ENCODE measurements at regions not wholly inside any gene's neighbourhood (a gene's known extent, or its start where the extent isn't known, plus 50 kb on each side); places are given as distances from the start of the nearest gene placed in this dataset.

- TF ChIP-seq, protein P1, sequence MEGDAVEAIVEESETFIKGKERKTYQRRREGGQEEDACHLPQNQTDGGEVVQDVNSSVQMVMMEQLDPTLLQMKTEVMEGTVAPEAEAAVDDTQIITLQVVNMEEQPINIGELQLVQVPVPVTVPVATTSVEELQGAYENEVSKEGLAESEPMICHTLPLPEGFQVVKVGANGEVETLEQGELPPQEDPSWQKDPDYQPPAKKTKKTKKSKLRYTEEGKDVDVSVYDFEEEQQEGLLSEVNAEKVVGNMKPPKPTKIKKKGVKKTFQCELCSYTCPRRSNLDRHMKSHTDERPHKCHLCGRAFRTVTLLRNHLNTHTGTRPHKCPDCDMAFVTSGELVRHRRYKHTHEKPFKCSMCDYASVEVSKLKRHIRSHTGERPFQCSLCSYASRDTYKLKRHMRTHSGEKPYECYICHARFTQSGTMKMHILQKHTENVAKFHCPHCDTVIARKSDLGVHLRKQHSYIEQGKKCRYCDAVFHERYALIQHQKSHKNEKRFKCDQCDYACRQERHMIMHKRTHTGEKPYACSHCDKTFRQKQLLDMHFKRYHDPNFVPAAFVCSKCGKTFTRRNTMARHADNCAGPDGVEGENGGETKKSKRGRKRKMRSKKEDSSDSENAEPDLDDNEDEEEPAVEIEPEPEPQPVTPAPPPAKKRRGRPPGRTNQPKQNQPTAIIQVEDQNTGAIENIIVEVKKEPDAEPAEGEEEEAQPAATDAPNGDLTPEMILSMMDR (IDR thresholded peaks at IDR 0.05), result no peak
- no peak overlapping the region for H3K4me3 ChIP-seq (ENCODE audit: low read depth in 1 of 2, low read length in 1 of 2)
- no peaks in the 10 kb centered on the region for H3K9me3 ChIP-seq
- H3K27me3 ChIP-seq, result no peaks in the 10 kb centered on the region
- no peak overlapping the region for H3K27ac ChIP-seq
- H3K4me1 ChIP-seq (ENCODE audit: control insufficient read depth in 1 of 2, insufficient read depth in 1 of 2, low read depth in 1 of 2, low read length in 1 of 2), result peaks cover 0 to 1% of the 10 kb centered on the region in 2 experiments
- H3K36me3 ChIP-seq, result no peaks in the 10 kb centered on the region
Observed at GRCh38 chr14:85468816-85469215, 61.1 kb upstream of the FLRT2 start.

DNA sequence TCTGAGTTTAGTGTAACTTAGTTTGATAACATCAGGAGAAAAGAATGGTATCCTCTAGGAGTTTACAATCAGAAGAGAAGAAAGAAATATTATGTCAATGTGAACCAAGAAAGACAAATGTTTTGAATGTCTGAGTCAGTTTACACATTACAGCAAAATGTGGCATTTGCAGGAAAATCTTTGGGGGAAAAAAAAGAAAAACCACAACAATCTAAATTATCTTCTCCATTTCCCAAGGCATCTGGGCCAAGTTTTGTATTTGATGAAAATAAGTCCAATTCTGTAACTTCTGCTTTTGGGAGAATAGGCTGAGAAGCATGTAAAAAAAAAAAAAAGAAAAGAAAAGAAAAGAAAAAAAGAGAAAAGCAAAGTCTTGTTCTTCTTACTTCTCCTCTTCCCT is 58.8 kb upstream of the FLRT2 start:
- Histone ChIP-seq H3K36me3 (no peaks in the 10 kb centered on the region), H3K27me3 (no peaks in the 10 kb centered on the region), H3K9me3 (no peaks in the 10 kb centered on the region), H3K27ac (no peak overlapping the region), H3K4me1 (ENCODE audit: control insufficient read depth in 1 of 2, insufficient read depth in 1 of 2, low read depth in 1 of 2, low read length in 1 of 2) (no peaks in the 10 kb centered on the region), H3K4me3 (ENCODE audit: low read depth in 1 of 2, low read length in 1 of 2) (no peak overlapping the region)
- TF ChIP-seq, protein P1 (IDR thresholded peaks at IDR 0.05), result no peak

- TF ChIP-seq, protein P1 (IDR thresholded peaks at IDR 0.05), result no peak
- Histone ChIP-seq H3K4me1 (ENCODE audit: control insufficient read depth in 1 of 2, insufficient read depth in 1 of 2, low read depth in 1 of 2, low read length in 1 of 2) (no peaks in the 10 kb centered on the region), H3K36me3 (no peaks in the 10 kb centered on the region), H3K27ac (no peak overlapping the region), H3K4me3 (ENCODE audit: low read depth in 1 of 2, low read length in 1 of 2) (no peak overlapping the region), H3K9me3 (no peaks in the 10 kb centered on the region), H3K27me3 (no peaks in the 10 kb centered on the region)
Observed at GRCh38 chr14:85471744-85472143, 58.2 kb upstream of the FLRT2 start.

DNA sequence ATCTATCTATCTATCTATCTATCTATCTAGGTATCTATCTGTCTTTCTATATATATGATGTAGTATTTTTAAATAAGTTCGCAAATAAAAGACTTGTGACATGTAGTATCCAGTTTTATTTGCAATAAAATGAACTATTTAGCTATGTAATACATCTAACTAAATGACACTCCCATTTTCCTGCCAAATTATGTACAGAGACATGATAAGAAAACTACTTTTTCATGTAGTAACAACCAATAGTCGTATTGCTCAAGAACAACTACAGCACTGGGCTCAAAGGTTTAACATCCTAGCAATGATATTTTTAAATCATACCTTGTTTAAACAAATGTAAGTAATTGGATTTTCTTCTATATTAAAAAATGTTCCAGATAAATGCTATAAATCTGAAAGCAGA is 55.5 kb upstream of the FLRT2 start:
- Histone ChIP-seq H3K9me3 (no peaks in the 10 kb centered on the region), H3K4me1 (ENCODE audit: control insufficient read depth in 1 of 2, insufficient read depth in 1 of 2, low read depth in 1 of 2, low read length in 1 of 2) (no peaks in the 10 kb centered on the region), H3K27ac (no peak overlapping the region), H3K4me3 (ENCODE audit: low read depth in 1 of 2, low read length in 1 of 2) (no peak overlapping the region), H3K27me3 (no peaks in the 10 kb centered on the region), H3K36me3 (no peaks in the 10 kb centered on the region)
- TF ChIP-seq, protein P1 (IDR thresholded peaks at IDR 0.05), result no peak

DNA sequence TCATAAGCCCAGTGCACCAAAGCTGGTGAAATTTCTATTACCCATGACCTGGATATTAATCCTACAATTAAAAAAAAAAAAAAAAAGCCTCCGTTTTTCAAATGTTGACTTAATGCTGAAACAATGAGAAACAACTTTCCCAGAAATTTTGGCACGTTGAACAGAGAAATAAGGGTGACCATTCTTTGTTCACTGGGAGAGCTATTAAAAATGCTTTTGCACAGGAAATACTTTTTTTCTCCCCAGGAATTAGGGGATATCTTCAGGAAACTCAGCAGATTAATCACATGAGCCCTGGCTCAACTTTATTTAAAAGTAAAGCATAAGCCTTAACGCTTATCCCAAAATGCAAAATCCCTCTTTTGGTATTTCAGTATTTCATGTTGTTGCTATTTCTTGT is 54.8 kb upstream of the FLRT2 start:
- TF ChIP-seq, protein P1 (IDR thresholded peaks at IDR 0.05), result no peak
- Histone ChIP-seq H3K4me3 (ENCODE audit: low read depth in 1 of 2, low read length in 1 of 2) (no peak overlapping the region), H3K27me3 (no peaks in the 10 kb centered on the region), H3K4me1 (ENCODE audit: control insufficient read depth in 1 of 2, insufficient read depth in 1 of 2, low read depth in 1 of 2, low read length in 1 of 2) (no peaks in the 10 kb centered on the region), H3K36me3 (no peaks in the 10 kb centered on the region), H3K27ac (no peak overlapping the region), H3K9me3 (no peaks in the 10 kb centered on the region)

- Histone ChIP-seq H3K4me1 (ENCODE audit: control insufficient read depth in 1 of 2, insufficient read depth in 1 of 2, low read depth in 1 of 2, low read length in 1 of 2) (no peaks in the 10 kb centered on the region), H3K27ac (no peak overlapping the region)
Observed at GRCh38 chr14:85479306-85479705, 50.6 kb upstream of the FLRT2 start.

More at GRCh38 chr14:85479306-85479705, 50.6 kb upstream of the FLRT2 start:
- H3K27me3 ChIP-seq, result no peaks in the 10 kb centered on the region
- TF ChIP-seq, protein P1 (IDR thresholded peaks at IDR 0.05), result no peak
- H3K4me3 ChIP-seq (ENCODE audit: low read depth in 1 of 2, low read length in 1 of 2), result no peak overlapping the region
- no peaks in the 10 kb centered on the region for H3K9me3 ChIP-seq
- H3K36me3 ChIP-seq, result no peaks in the 10 kb centered on the region
